HFF-Myc (cell line): ENCODE measurements at regions not wholly inside any gene's neighbourhood (a gene's known extent, or its start where the extent isn't known, plus 50 kb on each side); places are given as distances from the start of the nearest gene placed in this dataset.

Source experiments
- DNase-seq: peaks from one replicate; pipeline ENCODE4 v3.0.0-alpha.2; 2011; ENCODE audit warnings: low read depth; ENCODE audit errors: extremely low read depth
- H3K4me3 ChIP-seq: replicated peaks from 2 replicates; pipeline ENCODE4 v1.5.1; 2011; ENCODE audit warnings: low read depth, mild to moderate bottlenecking, control low read depth, low read length
- CTCF ChIP-seq: IDR thresholded peaks from 2 replicates; pipeline ENCODE4 v1.5.1; 2012; ENCODE audit warnings: mild to moderate bottlenecking, low read depth, low read length, control low read depth; ENCODE audit errors: missing control alignments

- DNase-seq, result no peak
- H3K4me3 ChIP-seq, result no peak overlapping the region
- no peak for TF ChIP-seq CTCF
These were observed 1506.1 kb upstream of the CDH9 start for GRCh38 chr5:28544501-28544900.

- no peak for TF ChIP-seq CTCF
- DNase-seq, result no peak
- no peak overlapping the region for H3K4me3 ChIP-seq
These were observed 1505.2 kb upstream of the CDH9 start for GRCh38 chr5:28543473-28544098.

GRCh38 chr5:28542987-28543386, 1504.6 kb upstream of the CDH9 start:
- no peak for DNase-seq
- no peak overlapping the region for H3K4me3 ChIP-seq
- TF ChIP-seq CTCF, result no peak

GRCh38 chr5:28523888-28524635, 1485.7 kb upstream of the CDH9 start:
- H3K4me3 ChIP-seq, result no peak overlapping the region
- TF ChIP-seq CTCF, result no peak
- DNase-seq, result no peak

GRCh38 chr5:28523416-28523815, 1485.0 kb upstream of the CDH9 start:
- DNase-seq, result no peak
- no peak for TF ChIP-seq CTCF
- no peak overlapping the region for H3K4me3 ChIP-seq

- DNase-seq, result no peak
- no peak overlapping the region for H3K4me3 ChIP-seq
- TF ChIP-seq CTCF, result no peak
These were observed 1479.3 kb upstream of the CDH9 start for GRCh38 chr5:28517691-28518090.
